Bronchial epithelial cell (primary cell): ENCODE measurements at regions not wholly inside any gene's neighbourhood (a gene's known extent, or its start where the extent isn't known, plus 50 kb on each side); places are given as distances from the start of the nearest gene placed in this dataset.

Experiments used
- DNase-seq: peaks from one replicate; pipeline ENCODE4 v3.0.0-alpha.2; 2010; ENCODE audit warnings: low read depth
- FAIRE-seq: peaks from 2 replicates; lab custom pipeline; 2011; peaks lifted over from hg19 to GRCh38; lab: Jason Lieb, UNC
- H3K27me3 ChIP-seq: 2 replicates; pipeline ENCODE4 v1.5.1; 2011; ENCODE audit warnings: low read length; ENCODE audit not compliant: control insufficient read depth, insufficient read depth
- H3K36me3 ChIP-seq: 2 replicates; pipeline ENCODE4 v1.5.1; 2011; ENCODE audit warnings: low read length; ENCODE audit not compliant: control insufficient read depth, insufficient read depth
- H3K4me3 ChIP-seq: 2 replicates; pipeline ENCODE4 v1.5.1; 2011; ENCODE audit warnings: mild to moderate bottlenecking, low read depth, low read length, control low read depth
- CTCF ChIP-seq: IDR thresholded peaks from 2 replicates; pipeline ENCODE4 v1.5.1; 2011; ENCODE audit warnings: mild to moderate bottlenecking, moderate library complexity, low read length, control low read depth, inconsistent platforms; ENCODE audit not compliant: insufficient read depth, severe bottlenecking

GRCh38 chr7:32283546-32283945 is 206.6 kb downstream of the LSM5 start:
- no peaks in the 10 kb centered on the region for H3K27me3 ChIP-seq
- FAIRE-seq (no peak), DNase-seq (no peak)
- no peak overlapping the region for H3K4me3 ChIP-seq
- H3K36me3 ChIP-seq: no peaks in the 10 kb centered on the region
- no peak for TF ChIP-seq CTCF

GRCh38 chr7:32279500-32279899 is 209.3 kb upstream of the PDE1C start:
- H3K4me3 ChIP-seq: no peak overlapping the region
- no peak for DNase-seq
- no peak for TF ChIP-seq CTCF
- H3K36me3 ChIP-seq: no peaks in the 10 kb centered on the region
- no peaks in the 10 kb centered on the region for H3K27me3 ChIP-seq
- no peak for FAIRE-seq

GRCh38 chr7:32275216-32276009 is 205.2 kb upstream of the PDE1C start:
- Histone ChIP-seq H3K27me3 (no peaks in the 10 kb centered on the region), H3K36me3 (no peaks in the 10 kb centered on the region), H3K4me3 (no peak overlapping the region)
- DNase-seq: no peak
- no peak for FAIRE-seq
- no peak for TF ChIP-seq CTCF

- no peaks in the 10 kb centered on the region for H3K36me3 ChIP-seq
- H3K27me3 ChIP-seq: no peaks in the 10 kb centered on the region
- TF ChIP-seq CTCF: no peak
- no peak overlapping the region for H3K4me3 ChIP-seq
- FAIRE-seq: no peak
- DNase-seq: no peak
Measured at GRCh38 chr7:32273297-32273696, 203.1 kb upstream of the PDE1C start.

- FAIRE-seq (no peak), DNase-seq (no peak)
- peaks cover 2% of the 10 kb centered on the region for H3K27me3 ChIP-seq
- no peak overlapping the region for H3K4me3 ChIP-seq
- no peaks in the 10 kb centered on the region for H3K36me3 ChIP-seq
- peak; percentile 4 for TF ChIP-seq CTCF
Measured at GRCh38 chr7:32266932-32267475, 196.8 kb upstream of the PDE1C start.
